ENCODE measurements at regions not wholly inside any gene's neighbourhood (a gene's known extent, or its start where the extent isn't known, plus 50 kb on each side); places are given as distances from the start of the nearest gene placed in this dataset.

GRCh38 chr14:22381408-22381760 lies 207.6 kb downstream of the DAD1 start:
- H3K9me3 ChIP-seq, result no peaks in the 10 kb centered on the region
- in situ Hi-C loops (cut with MboI; ENCODE audit: low pct_ligation_motif_present in 1 of 4, low pct_unique_long_range_greater_than_20kb in 1 of 4, low sequenced_read_pairs in 3 of 4), result loop anchor here in 2 of 4 donors (10.0 to 25.0 kb wide), 2 partner anchors 93 to 181 kb away; no protein-coding TSS in a partner anchor
- no peak for DNase-seq
- H3K4me1 ChIP-seq, result peaks cover 0 to 9% (median 4%) of the 10 kb centered on the region in 4 donors
- intact Hi-C loops (cut with DNase I; ENCODE audit: low total_unique reads), result loop anchor here (10.0 kb wide), 1 partner anchor 67 kb away; no protein-coding TSS in a partner anchor
- H3K27me3 ChIP-seq, result no peaks in the 10 kb centered on the region
- no peak overlapping the region for H3K27ac ChIP-seq
- H3K4me3 ChIP-seq, result no peak overlapping the region
- H3K36me3 ChIP-seq, result no peaks in the 10 kb centered on the region
- 62 to 66% methylated on average over 2 to 3 of the region's 3 CpGs for WGBS, 2 donors (ENCODE audit: low coverage in 1 of 2)
- TF ChIP-seq POLR2A (IDR thresholded peaks at IDR 0.05), result no peak

GRCh38 chr14:22380571-22381407 lies 208.2 kb downstream of the DAD1 start:
- in situ Hi-C loops (cut with MboI; ENCODE audit: low pct_ligation_motif_present in 1 of 4, low pct_unique_long_range_greater_than_20kb in 1 of 4, low sequenced_read_pairs in 3 of 4) (loop anchor here in 2 of 4 donors (10.0 to 25.0 kb wide), 2 partner anchors 94 to 182 kb away; no protein-coding TSS in a partner anchor), intact Hi-C loops (cut with DNase I; ENCODE audit: low total_unique reads) (loop anchor here (10.0 kb wide), 1 partner anchor 66 kb away; no protein-coding TSS in a partner anchor)
- Histone ChIP-seq H3K36me3 (no peaks in the 10 kb centered on the region), H3K4me3 (no peak overlapping the region), H3K9me3 (no peaks in the 10 kb centered on the region), H3K27ac (no peak overlapping the region), H3K27me3 (no peaks in the 10 kb centered on the region), H3K4me1 (peaks cover 0 to 9% (median 4%) of the 10 kb centered on the region in 4 donors)
- no peak for DNase-seq
- TF ChIP-seq POLR2A (IDR thresholded peaks at IDR 0.05) (no peak), EP300 (IDR thresholded peaks at IDR 0.05; ENCODE audit: low read depth) (no peak), CTCF (IDR thresholded peaks at IDR 0.05) (no peak), POLR2AphosphoS5 (IDR thresholded peaks at IDR 0.05) (no peak)
- 53 to 60% methylated on average over 5 of the region's 5 CpGs for WGBS, 2 donors (ENCODE audit: low coverage in 1 of 2)

GRCh38 chr14:22379727-22380126 lies 209.3 kb downstream of the DAD1 start:
- in situ Hi-C loops (cut with MboI; ENCODE audit: low pct_ligation_motif_present in 1 of 4, low pct_unique_long_range_greater_than_20kb in 1 of 4, low sequenced_read_pairs in 3 of 4), result loop anchor here in 3 of 4 donors (10.0 to 25.0 kb wide), 3 partner anchors 55 to 183 kb away; no protein-coding TSS in a partner anchor
- peaks cover 0 to 9% (median 4%) of the 10 kb centered on the region in 4 donors for H3K4me1 ChIP-seq
- no peaks in the 10 kb centered on the region for H3K36me3 ChIP-seq
- intact Hi-C loops (cut with DNase I; ENCODE audit: low total_unique reads), result loop anchor here (10.0 kb wide), 1 partner anchor 65 kb away; no protein-coding TSS in a partner anchor
- DNase-seq, result no peak
- H3K27ac ChIP-seq, result no peak overlapping the region
- TF ChIP-seq CTCF (IDR thresholded peaks at IDR 0.05), result no peak
- no peak for TF ChIP-seq POLR2AphosphoS5 (IDR thresholded peaks at IDR 0.05)
- no peak for TF ChIP-seq EP300 (IDR thresholded peaks at IDR 0.05; ENCODE audit: low read depth)
- TF ChIP-seq POLR2A (IDR thresholded peaks at IDR 0.05), result no peak
- H3K4me3 ChIP-seq, result no peak overlapping the region
- no peaks in the 10 kb centered on the region for H3K27me3 ChIP-seq
- H3K9me3 ChIP-seq, result no peaks in the 10 kb centered on the region

- DNase-seq, result no peak
- Histone ChIP-seq H3K27ac (no peak overlapping the region), H3K4me1 (peaks cover 0 to 9% (median 4%) of the 10 kb centered on the region in 4 donors), H3K36me3 (no peaks in the 10 kb centered on the region), H3K9me3 (no peaks in the 10 kb centered on the region), H3K27me3 (no peaks in the 10 kb centered on the region), H3K4me3 (no peak overlapping the region)
- in situ Hi-C loops (cut with MboI; ENCODE audit: low pct_ligation_motif_present in 1 of 4, low pct_unique_long_range_greater_than_20kb in 1 of 4, low sequenced_read_pairs in 3 of 4) (loop anchor here in 2 of 4 donors (10.0 to 25.0 kb wide), 2 partner anchors 53 to 184 kb away; no protein-coding TSS in a partner anchor), intact Hi-C loops (cut with DNase I; ENCODE audit: low total_unique reads) (no loop called here)
- no peak for TF ChIP-seq POLR2AphosphoS5 (IDR thresholded peaks at IDR 0.05)
- TF ChIP-seq CTCF (IDR thresholded peaks at IDR 0.05), result no peak
- no peak for TF ChIP-seq EP300 (IDR thresholded peaks at IDR 0.05; ENCODE audit: low read depth)
- TF ChIP-seq POLR2A (IDR thresholded peaks at IDR 0.05), result no peak
- WGBS, 2 donors (ENCODE audit: low coverage in 1 of 2), result 61 to 70% methylated on average over 2 of the region's 2 CpGs
These were observed 210.8 kb downstream of the DAD1 start for GRCh38 chr14:22378181-22378580.
